Left ventricle myocardium inferior (tissue), 1 donor: ENCODE measurements at regions not wholly inside any gene's neighbourhood (a gene's known extent, or its start where the extent isn't known, plus 50 kb on each side); places are given as distances from the start of the nearest gene placed in this dataset.
"Not testable (repeated sequence)": the region's sequence is repeated elsewhere in the genome, so short reads cannot be mapped to it uniquely, and the experiment has no call there.

Experiments
- DNase-seq: peaks from one replicate; pipeline ENCODE4 v3.0.0-alpha.2; 2020
- H3K27ac ChIP-seq: fragments of 200-600 bp; replicated peaks from 2 replicates; pipeline ENCODE4 v1.8.0; 2021
- H3K27me3 ChIP-seq: fragments of 200-600 bp; 2 replicates; pipeline ENCODE4 v1.8.0; 2021; ENCODE audit warnings: low read depth
- H3K36me3 ChIP-seq: fragments of 200-600 bp; 2 replicates; pipeline ENCODE4 v1.8.0; 2021
- H3K4me1 ChIP-seq: fragments of 200-600 bp; 2 replicates; pipeline ENCODE4 v1.8.0; 2021
- H3K4me3 ChIP-seq: fragments of 200-600 bp; 2 replicates; pipeline ENCODE4 v1.8.0; 2021; ENCODE audit warnings: mild to moderate bottlenecking, moderate library complexity
- H3K9me3 ChIP-seq: fragments of 200-600 bp; replicated peaks from 2 replicates; pipeline ENCODE4 v1.8.0; 2021
- CTCF ChIP-seq: fragments of 200-600 bp; IDR thresholded peaks from 2 replicates; pipeline ENCODE4 v1.8.0; 2021; ENCODE audit warnings: antibody characterized with exemption, mild to moderate bottlenecking, borderline replicate concordance
- intact Hi-C: fragments of 100-400 bp; cut with micrococcal nuclease; formaldehyde crosslinking; loops from one replicate; pipeline ENCODE4 v1.11.0; 2022
- donor health status: DM: no; HTN: yes; CAD: no; lungs with severe emphysema.

DNA sequence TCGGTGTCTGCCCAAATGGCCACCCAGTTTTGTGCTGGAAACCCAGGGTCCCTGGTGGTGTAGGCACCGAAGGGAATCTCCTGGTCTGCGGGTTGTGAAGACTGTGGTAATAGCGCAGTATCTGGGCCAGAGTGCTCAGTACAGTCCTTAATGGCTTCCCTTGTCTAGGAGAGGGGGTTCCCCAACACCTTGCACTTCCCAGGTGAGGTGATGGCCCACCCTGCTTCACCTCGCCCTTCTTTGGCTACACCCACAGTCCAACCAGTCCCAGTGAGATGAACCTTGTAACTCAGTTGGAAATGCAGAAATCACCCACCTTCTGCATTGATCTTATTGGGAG, 402.4 kb downstream of the SRGAP2C start:
- no peak for DNase-seq
- Histone ChIP-seq H3K4me1 (no peaks in the 10 kb centered on the region), H3K4me3 (no peak overlapping the region), H3K9me3 (peaks cover 14% of the 10 kb centered on the region), H3K27ac (no peak overlapping the region), H3K27me3 (peaks cover 17% of the 10 kb centered on the region), H3K36me3 (no peaks in the 10 kb centered on the region)
- intact Hi-C loops = no loop called here
- no peak for TF ChIP-seq CTCF

GRCh38 chr1:121587777-121588176, 403.0 kb downstream of the SRGAP2C start:
- DNase-seq = no peak
- Histone ChIP-seq H3K4me3 (no peak overlapping the region), H3K36me3 (no peaks in the 10 kb centered on the region), H3K4me1 (no peaks in the 10 kb centered on the region), H3K27me3 (peaks cover 17% of the 10 kb centered on the region), H3K9me3 (peaks cover 8% of the 10 kb centered on the region), H3K27ac (no peak overlapping the region)
- no peak for TF ChIP-seq CTCF
- intact Hi-C loops = no loop called here

DNA sequence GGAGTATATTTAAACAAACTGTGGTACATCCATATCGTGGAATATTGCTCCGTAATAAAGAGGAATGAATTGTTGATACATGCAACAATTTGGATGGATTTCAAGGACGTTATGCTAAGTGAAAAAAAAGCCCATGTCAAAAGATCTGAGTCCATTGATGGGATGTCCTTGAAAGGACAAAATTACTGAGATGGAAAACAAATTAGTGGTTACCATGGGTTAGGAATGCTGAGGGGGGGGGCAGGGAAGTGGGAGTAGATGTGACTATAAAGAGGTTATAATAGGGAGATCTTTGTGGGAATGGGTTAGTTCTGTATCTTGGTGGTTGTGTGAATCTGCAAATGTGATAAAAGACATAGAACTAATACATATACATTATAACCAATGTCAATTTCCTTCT, 409.3 kb downstream of the SRGAP2C start:
- Histone ChIP-seq H3K27me3 (no peaks in the 10 kb centered on the region), H3K4me3 (no peak overlapping the region), H3K4me1 (no peaks in the 10 kb centered on the region), H3K27ac (no peak overlapping the region), H3K36me3 (no peaks in the 10 kb centered on the region), H3K9me3 (no peaks in the 10 kb centered on the region)
- intact Hi-C loops = no loop called here
- DNase-seq = no peak
- TF ChIP-seq CTCF = no peak

DNA sequence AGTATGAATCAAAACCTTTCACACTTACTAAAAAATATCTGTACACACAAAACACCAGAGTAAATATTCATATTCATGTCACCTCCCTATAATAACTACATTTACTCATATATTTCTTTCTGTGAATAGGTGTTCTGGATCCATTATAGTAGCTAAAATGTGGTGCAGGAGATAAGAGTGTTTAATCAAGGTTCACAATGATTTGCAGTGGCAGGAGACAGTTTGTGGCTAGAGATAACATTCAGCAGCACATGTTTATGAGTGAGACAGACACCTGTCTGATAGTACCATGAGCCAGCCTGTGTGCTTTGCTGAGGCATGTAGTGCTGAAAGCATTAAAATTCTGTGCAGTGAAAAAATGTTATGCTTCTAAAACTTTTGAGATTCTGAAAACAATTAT, 410.3 kb downstream of the SRGAP2C start:
- Histone ChIP-seq H3K4me1 (no peaks in the 10 kb centered on the region), H3K27ac (no peak overlapping the region), H3K36me3 (no peaks in the 10 kb centered on the region), H3K9me3 (no peaks in the 10 kb centered on the region), H3K4me3 (no peak overlapping the region), H3K27me3 (no peaks in the 10 kb centered on the region)
- TF ChIP-seq CTCF = no peak
- no peak for DNase-seq
- intact Hi-C loops = no loop called here

GRCh38 chr1:121604843-121605444, 420.2 kb downstream of the SRGAP2C start:
- H3K9me3 ChIP-seq, H3K4me1 ChIP-seq, H3K27ac ChIP-seq, H3K36me3 ChIP-seq, H3K27me3 ChIP-seq, H3K4me3 ChIP-seq, DNase-seq, intact Hi-C loops: not testable (repeated sequence)

- H3K27ac ChIP-seq, H3K27me3 ChIP-seq, intact Hi-C loops, H3K9me3 ChIP-seq, H3K4me3 ChIP-seq, DNase-seq, H3K36me3 ChIP-seq, H3K4me1 ChIP-seq: not testable (repeated sequence)
Measured at GRCh38 chr1:121607499-121607898, 422.7 kb downstream of the SRGAP2C start.
